ENCODE measurements at regions not wholly inside any gene's neighbourhood (a gene's known extent, or its start where the extent isn't known, plus 50 kb on each side); places are given as distances from the start of the nearest gene placed in this dataset.

- H2AFZ ChIP-seq (ENCODE audit: low read length) = no peak overlapping the region
- ATAC-seq (no peak), FAIRE-seq (no peak), DNase-seq (ENCODE audit: low spot score) (no peak)
- H3K4me2 ChIP-seq (ENCODE audit: low read depth, low read length) = no peak overlapping the region
- H4K20me1 ChIP-seq (ENCODE audit: insufficient read depth, low read length) = no peaks in the 10 kb centered on the region
- no peaks in the 10 kb centered on the region for H3K36me3 ChIP-seq (replicated peaks in 1 of 2; ENCODE audit: control insufficient read depth in 1 of 2, insufficient read depth in 2 of 2, low read length in 2 of 2)
- H3K9me3 ChIP-seq (ENCODE audit: low read length) = no peaks in the 10 kb centered on the region
- CTCF ChIA-PET (ENCODE audit: low intra/inter-chr PET ratio, low total read pairs) = no interaction called here
- no peak for TF ChIP-seq TEAD3 (CRISPR knock-in tag; optimal IDR thresholded peaks at IDR 0.05; ENCODE audit: borderline replicate concordance)
- TF ChIP-seq ZNF691 (CRISPR knock-in tag; IDR thresholded peaks at IDR 0.05; ENCODE audit: borderline replicate concordance, low read depth) = no peak
- no peak for TF ChIP-seq ZNF484 (CRISPR knock-in tag; IDR thresholded peaks at IDR 0.05; ENCODE audit: borderline replicate concordance, low read depth)
- TF ChIP-seq HCFC1 (IDR thresholded peaks at IDR 0.05; ENCODE audit: low read depth, low read length) = no peak
- no peak overlapping the region for H3K9ac ChIP-seq (ENCODE audit: insufficient read depth, low read depth, low read length)
- BruUV-seq (replicated peaks) = no TSS peak
- WGBS (ENCODE audit: low lambda C conversion rate) = 16% methylated on average over 5 of the region's 5 CpGs
- in situ Hi-C loops (cut with HindIII; ENCODE audit: extremely low pct_ligation_motif_present, low pct_unique_long_range_greater_than_20kb) (no loop called here), intact Hi-C loops (cut with micrococcal nuclease; ENCODE audit: unreplicated experiment) (no loop called here)
- no peaks in the 10 kb centered on the region for H3K79me2 ChIP-seq (ENCODE audit: insufficient read depth, low read length)
- no peaks in the 10 kb centered on the region for H3K4me1 ChIP-seq (ENCODE audit: insufficient read depth, low read length)
- POLR2A ChIA-PET = no interaction called here
- no peaks in the 10 kb centered on the region for H3K27me3 ChIP-seq (ENCODE audit: control insufficient read depth in 1 of 2, insufficient read depth in 2 of 2, low read length in 2 of 2)
- H3K4me3 ChIP-seq (replicated peaks in 1 of 3; ENCODE audit: insufficient read depth in 1 of 3, low read depth in 2 of 3, low read length in 3 of 3) = no peak overlapping the region
- no peak overlapping the region for H3K27ac ChIP-seq (ENCODE audit: extremely low read length, insufficient read depth, low read length)
Observed at GRCh38 chr12:13718271-13718670, 263.1 kb downstream of the GRIN2B start.

- CTCF ChIA-PET (ENCODE audit: low intra/inter-chr PET ratio, low total read pairs) = no interaction called here
- Histone ChIP-seq H3K36me3 (replicated peaks in 1 of 2; ENCODE audit: control insufficient read depth in 1 of 2, insufficient read depth in 2 of 2, low read length in 2 of 2) (no peaks in the 10 kb centered on the region), H3K4me3 (replicated peaks in 1 of 3; ENCODE audit: insufficient read depth in 1 of 3, low read depth in 2 of 3, low read length in 3 of 3) (no peak overlapping the region), H3K9ac (ENCODE audit: insufficient read depth, low read depth, low read length) (no peak overlapping the region), H3K4me2 (ENCODE audit: low read depth, low read length) (no peak overlapping the region), H3K4me1 (ENCODE audit: insufficient read depth, low read length) (no peaks in the 10 kb centered on the region), H4K20me1 (ENCODE audit: insufficient read depth, low read length) (no peaks in the 10 kb centered on the region), H3K27me3 (ENCODE audit: control insufficient read depth in 1 of 2, insufficient read depth in 2 of 2, low read length in 2 of 2) (no peaks in the 10 kb centered on the region), H2AFZ (ENCODE audit: low read length) (no peak overlapping the region), H3K27ac (ENCODE audit: extremely low read length, insufficient read depth, low read length) (no peak overlapping the region), H3K79me2 (ENCODE audit: insufficient read depth, low read length) (no peaks in the 10 kb centered on the region), H3K9me3 (ENCODE audit: low read length) (no peaks in the 10 kb centered on the region)
- DNase-seq (ENCODE audit: low spot score) (no peak), FAIRE-seq (no peak), ATAC-seq (no peak)
- in situ Hi-C loops (cut with HindIII; ENCODE audit: extremely low pct_ligation_motif_present, low pct_unique_long_range_greater_than_20kb) (no loop called here), intact Hi-C loops (cut with micrococcal nuclease; ENCODE audit: unreplicated experiment) (no loop called here)
- WGBS (ENCODE audit: low lambda C conversion rate) = 2% methylated on average over 2 of the region's 2 CpGs
- POLR2A ChIA-PET = no interaction called here
- BruUV-seq (replicated peaks) = no TSS peak
- no peak for TF ChIP-seq NR0B2 (CRISPR knock-in tag; IDR thresholded peaks at IDR 0.05)
- TF ChIP-seq GLI4 (CRISPR knock-in tag; IDR thresholded peaks at IDR 0.05; ENCODE audit: borderline replicate concordance) = no peak
- no peak for TF ChIP-seq HMGA1 (CRISPR knock-in tag; conservative IDR thresholded peaks at IDR 0.05)
- TF ChIP-seq CTCF (CRISPR knock-in tag; IDR thresholded peaks at IDR 0.05) = no peak
- TF ChIP-seq NR2F1 (CRISPR knock-in tag; IDR thresholded peaks at IDR 0.05) = no peak
- no peak for TF ChIP-seq ZNF451 (CRISPR knock-in tag; IDR thresholded peaks at IDR 0.05)
- TF ChIP-seq SMAD9 (CRISPR knock-in tag; IDR thresholded peaks at IDR 0.05) = no peak
- no peak for TF ChIP-seq ZNF343 (CRISPR knock-in tag; IDR thresholded peaks at IDR 0.05)
- no peak for TF ChIP-seq KDM5B (CRISPR knock-in tag; IDR thresholded peaks at IDR 0.05; ENCODE audit: borderline replicate concordance)
- TF ChIP-seq, protein P1, sequence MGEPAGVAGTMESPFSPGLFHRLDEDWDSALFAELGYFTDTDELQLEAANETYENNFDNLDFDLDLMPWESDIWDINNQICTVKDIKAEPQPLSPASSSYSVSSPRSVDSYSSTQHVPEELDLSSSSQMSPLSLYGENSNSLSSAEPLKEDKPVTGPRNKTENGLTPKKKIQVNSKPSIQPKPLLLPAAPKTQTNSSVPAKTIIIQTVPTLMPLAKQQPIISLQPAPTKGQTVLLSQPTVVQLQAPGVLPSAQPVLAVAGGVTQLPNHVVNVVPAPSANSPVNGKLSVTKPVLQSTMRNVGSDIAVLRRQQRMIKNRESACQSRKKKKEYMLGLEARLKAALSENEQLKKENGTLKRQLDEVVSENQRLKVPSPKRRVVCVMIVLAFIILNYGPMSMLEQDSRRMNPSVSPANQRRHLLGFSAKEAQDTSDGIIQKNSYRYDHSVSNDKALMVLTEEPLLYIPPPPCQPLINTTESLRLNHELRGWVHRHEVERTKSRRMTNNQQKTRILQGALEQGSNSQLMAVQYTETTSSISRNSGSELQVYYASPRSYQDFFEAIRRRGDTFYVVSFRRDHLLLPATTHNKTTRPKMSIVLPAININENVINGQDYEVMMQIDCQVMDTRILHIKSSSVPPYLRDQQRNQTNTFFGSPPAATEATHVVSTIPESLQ (CRISPR knock-in tag; conservative IDR thresholded peaks at IDR 0.05) = no peak
Observed at GRCh38 chr12:13716119-13716518, 265.3 kb downstream of the GRIN2B start.

Data from HepG2 (cell line).